Large intestine (tissue), 3 donors: ENCODE measurements at regions not wholly inside any gene's neighbourhood (a gene's known extent, or its start where the extent isn't known, plus 50 kb on each side); places are given as distances from the start of the nearest gene placed in this dataset.

Experiments used
- DNase-seq, 2 donors: peaks; one replicate each; pipeline versions ENCODE4 v3.0.0 to v3.0.0-alpha.2; 2013
- H3K27ac ChIP-seq: one replicate; pipeline ENCODE4 v1.5.1; 2013; ENCODE audit warnings: low read length
- H3K27me3 ChIP-seq: 2 replicates; pipeline ENCODE4 v1.6.1; 2013; ENCODE audit warnings: low read length; ENCODE audit not compliant: control insufficient read depth, insufficient read depth
- H3K36me3 ChIP-seq: 2 replicates; pipeline ENCODE4 v1.6.1; 2013; ENCODE audit warnings: low read length; ENCODE audit not compliant: control insufficient read depth, insufficient read depth
- H3K4me1 ChIP-seq: one replicate; pipeline ENCODE4 v1.6.1; 2013; ENCODE audit warnings: low read length; ENCODE audit not compliant: control insufficient read depth, insufficient read depth
- H3K4me3 ChIP-seq: one replicate; pipeline ENCODE4 v1.5.1; 2013; ENCODE audit warnings: low read length
- H3K9me3 ChIP-seq: one replicate; pipeline ENCODE4 v1.6.1; 2013; ENCODE audit warnings: mild to moderate bottlenecking, low read depth, low read length, moderate library complexity; ENCODE audit not compliant: control insufficient read depth
- WGBS: methylation state at CpG from one replicate; pipeline ENCODE4 v1.1.5; 2013; ENCODE audit warnings: low lambda C conversion rate; ENCODE audit not compliant: insufficient coverage; 5-methylcytosine and 5-hydroxymethylcytosine counted together

DNA sequence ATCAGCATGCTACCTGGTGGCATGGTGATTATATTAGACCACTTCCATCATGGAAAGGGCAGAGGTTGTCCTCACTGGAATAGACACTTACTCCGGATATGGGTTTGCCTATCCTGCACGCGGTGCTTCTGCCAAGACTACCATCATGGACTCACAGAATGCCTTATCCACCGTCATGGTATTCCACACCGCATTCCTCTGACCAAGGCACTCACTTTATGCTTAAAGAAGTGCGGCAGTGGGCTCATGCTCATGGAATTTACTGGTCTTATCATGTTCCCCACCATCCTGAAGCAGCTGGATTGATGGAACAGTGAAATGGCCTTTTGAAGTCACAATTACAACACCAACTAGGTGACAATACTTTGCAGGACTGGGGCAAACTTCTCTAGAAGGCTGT, 109.2 kb upstream of the DRD2 start:
- no peak for DNase-seq
- Histone ChIP-seq H3K4me3 (no peak overlapping the region), H3K27ac (no peak overlapping the region), H3K27me3 (no peaks in the 10 kb centered on the region), H3K36me3 (no peaks in the 10 kb centered on the region), H3K4me1 (no peaks in the 10 kb centered on the region), H3K9me3 (no peaks in the 10 kb centered on the region)
- no CpG with 5 or more reads among the region's 6 CpGs for WGBS

DNA sequence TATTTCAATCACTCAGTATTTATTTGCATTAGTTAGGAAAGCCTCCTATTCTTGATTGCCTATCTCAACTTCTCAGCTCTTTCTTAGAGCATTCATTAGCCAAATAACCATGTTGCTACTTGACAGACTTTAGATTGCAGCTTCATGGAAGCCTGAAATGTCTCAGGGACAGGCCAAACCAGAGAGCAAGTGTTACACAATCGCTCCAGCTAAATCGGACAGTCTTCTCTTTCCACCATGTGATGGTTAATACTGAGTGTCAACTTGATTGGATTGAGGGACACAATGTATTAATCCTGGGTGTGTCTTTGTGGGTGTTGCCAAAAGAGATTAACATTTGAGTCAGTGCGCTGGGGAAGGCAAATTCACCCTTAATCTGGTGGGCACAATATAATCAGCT, 106.5 kb upstream of the DRD2 start:
- Histone ChIP-seq H3K4me1 (peaks cover 6% of the 10 kb centered on the region), H3K9me3 (no peaks in the 10 kb centered on the region), H3K4me3 (no peak overlapping the region), H3K27me3 (no peaks in the 10 kb centered on the region), H3K36me3 (no peaks in the 10 kb centered on the region), H3K27ac (no peak overlapping the region)
- no CpG with 5 or more reads among the region's 3 CpGs for WGBS
- DNase-seq, result no peak

DNA sequence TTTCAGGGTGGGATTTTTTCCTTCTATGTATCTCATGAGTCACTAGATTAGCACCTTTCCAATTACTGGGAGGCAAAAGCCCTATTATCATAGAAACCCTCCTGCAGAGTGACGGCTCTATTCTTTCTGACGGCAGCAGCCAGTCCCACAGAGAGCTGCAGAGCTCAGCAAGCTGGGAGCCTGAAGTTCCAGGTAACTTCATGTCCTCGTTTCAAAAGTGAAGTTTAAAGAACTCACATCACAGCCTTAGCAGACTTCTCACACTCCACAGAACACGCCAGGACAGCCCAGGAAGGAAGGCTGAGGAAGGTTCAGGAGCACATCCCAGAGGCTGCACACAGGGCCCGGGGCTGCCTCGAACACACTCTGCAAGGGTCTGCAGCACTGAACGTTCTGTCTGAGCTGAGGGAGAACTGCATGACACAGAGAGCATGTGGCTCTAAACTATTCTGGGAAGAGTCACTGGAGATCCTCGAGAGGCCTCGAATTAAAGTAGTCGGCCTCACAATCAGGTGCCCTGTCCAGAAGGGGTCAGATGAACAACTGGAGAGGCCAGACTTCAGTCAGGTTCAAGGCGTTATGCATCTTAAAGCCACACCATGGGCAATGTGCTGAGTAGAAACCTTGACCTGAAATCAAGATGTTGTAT, 104.2 kb upstream of the DRD2 start:
- Histone ChIP-seq H3K36me3 (no peaks in the 10 kb centered on the region), H3K4me3 (no peak overlapping the region), H3K9me3 (no peaks in the 10 kb centered on the region), H3K27me3 (no peaks in the 10 kb centered on the region), H3K4me1 (peaks cover 6% of the 10 kb centered on the region), H3K27ac (no peak overlapping the region)
- no peak for DNase-seq
- WGBS, result no CpG with 5 or more reads among the region's 11 CpGs

DNA sequence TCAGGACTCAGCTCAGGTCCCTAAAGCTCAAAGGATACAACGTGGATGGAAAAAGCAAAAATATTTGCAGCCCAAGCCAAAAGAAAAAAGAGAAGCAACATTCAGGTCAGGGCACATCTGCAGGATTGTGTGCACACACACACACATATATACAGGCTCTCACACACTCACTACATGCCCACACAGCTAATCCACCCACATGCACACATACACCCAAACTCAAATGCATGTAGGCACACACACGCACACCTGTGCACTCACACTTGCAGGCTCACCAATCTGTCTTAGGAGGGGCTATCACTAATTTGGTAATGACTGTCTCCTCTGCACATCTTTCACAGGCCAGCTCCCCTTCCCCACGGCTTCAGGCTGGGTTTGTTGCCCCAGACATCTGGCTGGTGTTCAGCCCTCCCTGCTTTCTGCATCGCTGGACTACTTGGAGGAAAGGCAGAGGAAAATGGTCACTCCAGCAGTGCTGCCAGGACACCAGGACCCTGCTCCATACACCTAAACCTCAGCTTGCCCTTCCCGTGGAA, 103.6 kb upstream of the DRD2 start:
- no peak overlapping the region for H3K4me3 ChIP-seq
- WGBS, result no CpG with 5 or more reads among the region's 5 CpGs
- DNase-seq, result no peak
- no peaks in the 10 kb centered on the region for H3K27me3 ChIP-seq
- H3K36me3 ChIP-seq, result no peaks in the 10 kb centered on the region
- no peak overlapping the region for H3K27ac ChIP-seq
- H3K4me1 ChIP-seq, result peaks cover 6% of the 10 kb centered on the region
- H3K9me3 ChIP-seq, result no peaks in the 10 kb centered on the region

DNA sequence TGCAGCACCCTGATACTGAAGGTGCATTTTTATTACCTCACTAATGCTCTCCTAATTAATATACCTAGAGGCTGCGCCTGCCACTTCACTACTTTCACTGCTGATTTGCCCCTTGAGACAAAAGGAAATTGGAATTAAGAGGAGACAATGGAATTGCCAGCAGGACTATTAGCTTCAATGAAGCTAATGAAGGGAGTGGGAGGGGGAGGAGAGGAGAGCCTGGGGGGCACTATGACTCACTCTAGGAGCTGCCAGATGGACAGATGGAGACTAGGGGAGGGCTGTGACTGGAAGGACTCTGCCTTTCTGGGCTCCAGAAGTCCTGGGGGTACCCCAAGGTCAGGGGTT, 102.8 kb upstream of the DRD2 start:
- Histone ChIP-seq H3K4me3 (no peak overlapping the region), H3K36me3 (no peaks in the 10 kb centered on the region), H3K4me1 (peaks cover 6% of the 10 kb centered on the region), H3K9me3 (no peaks in the 10 kb centered on the region), H3K27me3 (no peaks in the 10 kb centered on the region), H3K27ac (no peak overlapping the region)
- WGBS, result no CpG with 5 or more reads among the region's 1 CpG
- DNase-seq, result no peak

DNA sequence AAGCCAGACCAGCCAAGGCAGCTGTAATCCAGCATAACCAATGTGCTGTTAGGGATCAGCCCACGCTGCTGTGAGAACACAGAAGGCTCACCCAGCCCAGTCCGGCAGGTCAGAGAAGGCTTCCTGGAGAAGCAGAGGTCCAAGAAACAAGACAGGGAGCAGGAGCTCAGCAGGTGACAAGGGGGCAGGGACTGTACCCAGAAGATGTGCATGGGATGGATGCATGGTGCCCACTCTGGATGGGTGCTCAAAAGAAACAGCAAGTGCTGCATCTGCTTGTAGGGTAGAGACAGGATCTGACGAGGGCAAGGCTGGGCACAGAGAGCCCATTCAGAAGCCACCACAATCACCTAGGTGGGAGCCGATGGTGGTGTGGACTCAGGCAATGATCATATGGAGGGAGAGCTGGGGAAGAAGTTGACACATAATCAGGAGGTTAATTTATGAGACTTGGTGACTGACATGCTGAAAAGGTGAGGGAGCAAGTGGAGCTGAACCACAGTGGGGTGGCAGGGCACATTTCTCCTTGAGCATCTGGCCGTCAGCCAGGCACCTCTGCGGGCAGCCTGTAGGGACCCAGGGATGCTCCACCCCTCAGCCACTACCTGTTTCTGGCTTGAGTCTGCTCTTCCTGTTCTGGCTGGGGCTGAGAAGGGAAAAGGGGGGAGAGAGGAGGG, 102.3 kb upstream of the DRD2 start:
- Histone ChIP-seq H3K36me3 (no peaks in the 10 kb centered on the region), H3K27me3 (no peaks in the 10 kb centered on the region), H3K4me1 (peaks cover 6% of the 10 kb centered on the region), H3K4me3 (no peak overlapping the region), H3K27ac (no peak overlapping the region), H3K9me3 (no peaks in the 10 kb centered on the region)
- no CpG with 5 or more reads among the region's 6 CpGs for whole genome bisulfite sequencing
- DNase-seq, result peak in 1 of 2 donors; percentile 38

DNA sequence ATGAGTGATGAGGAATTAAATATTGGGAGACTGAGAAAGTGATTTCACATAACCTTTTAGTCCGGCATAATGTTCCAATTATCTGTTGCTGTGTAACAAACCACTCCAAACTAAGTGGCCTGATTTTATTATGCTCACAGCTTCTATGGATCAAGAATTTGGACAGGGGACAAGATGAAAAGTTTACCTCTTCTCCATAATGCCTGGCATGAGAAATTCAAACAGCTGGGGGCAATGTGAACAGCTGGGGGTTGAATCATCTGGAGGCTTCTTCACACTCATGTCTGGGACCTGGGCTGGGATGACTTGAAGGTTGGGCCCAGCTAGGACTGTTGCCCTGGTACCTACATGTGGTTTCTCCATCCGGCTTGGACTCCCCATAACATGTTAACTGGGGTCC, 99.4 kb upstream of the DRD2 start:
- H3K4me3 ChIP-seq, result no peak overlapping the region
- H3K36me3 ChIP-seq, result no peaks in the 10 kb centered on the region
- H3K4me1 ChIP-seq, result peaks cover 6% of the 10 kb centered on the region
- no peak overlapping the region for H3K27ac ChIP-seq
- H3K9me3 ChIP-seq, result no peaks in the 10 kb centered on the region
- no peak for DNase-seq
- H3K27me3 ChIP-seq, result no peaks in the 10 kb centered on the region
- WGBS, result no CpG with 5 or more reads among the region's 2 CpGs

DNA sequence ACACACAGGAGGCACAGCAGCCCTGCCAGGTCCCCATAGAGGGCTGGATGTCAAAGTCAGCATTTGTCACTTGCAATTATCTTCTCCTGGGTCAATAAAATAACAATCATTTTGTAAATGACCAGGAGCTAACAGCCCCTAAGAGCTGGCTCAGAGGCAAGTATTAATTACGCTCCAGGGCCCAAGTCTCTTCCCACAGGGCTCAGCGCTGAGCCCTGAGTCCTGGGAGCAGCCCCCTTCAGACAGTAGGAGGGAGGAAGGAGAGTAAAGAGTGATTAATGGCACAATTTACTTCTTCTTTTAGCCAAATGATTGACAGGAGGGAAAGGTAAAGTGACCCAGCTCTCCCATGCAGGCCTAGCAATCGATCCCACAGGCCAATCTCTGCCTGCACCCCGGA, 99.0 kb upstream of the DRD2 start:
- Histone ChIP-seq H3K9me3 (no peaks in the 10 kb centered on the region), H3K36me3 (no peaks in the 10 kb centered on the region), H3K27ac (no peak overlapping the region), H3K4me3 (no peak overlapping the region), H3K27me3 (no peaks in the 10 kb centered on the region), H3K4me1 (peaks cover 6% of the 10 kb centered on the region)
- no peak for DNase-seq
- no CpG with 5 or more reads among the region's 4 CpGs for WGBS

DNA sequence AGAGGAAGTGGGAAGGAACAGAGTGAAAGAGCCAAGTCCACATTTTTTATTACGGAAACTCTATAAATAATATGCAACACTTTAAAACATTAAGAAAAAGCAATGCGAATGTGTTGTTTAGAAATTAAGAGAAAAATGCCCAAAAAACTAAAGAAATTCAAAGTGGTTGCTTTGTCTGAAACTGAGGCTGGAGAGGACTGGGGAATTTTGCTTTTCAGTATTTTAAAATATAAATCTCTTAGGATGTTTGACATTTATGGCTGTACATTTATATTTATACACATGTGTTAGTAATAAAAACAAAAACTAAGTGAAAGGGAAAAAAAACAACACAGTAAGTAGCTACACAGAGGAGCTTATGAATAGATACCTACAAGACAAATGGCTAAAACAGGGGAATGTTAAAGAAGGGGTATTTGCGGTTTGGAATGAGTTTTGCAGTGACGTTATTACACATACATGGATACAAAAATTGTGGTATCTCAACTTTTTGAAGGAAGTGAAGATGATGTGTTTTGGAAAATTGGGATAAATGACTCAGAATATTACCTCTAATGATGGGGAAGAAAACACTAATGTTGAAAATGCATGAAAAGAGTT, 97.0 kb upstream of the DRD2 start:
- no peak for DNase-seq
- Histone ChIP-seq H3K9me3 (no peaks in the 10 kb centered on the region), H3K27me3 (no peaks in the 10 kb centered on the region), H3K36me3 (no peaks in the 10 kb centered on the region), H3K27ac (no peak overlapping the region), H3K4me3 (no peak overlapping the region), H3K4me1 (peaks cover 2% of the 10 kb centered on the region)
- 80% methylated on average over 3 of the region's 4 CpGs for WGBS

DNA sequence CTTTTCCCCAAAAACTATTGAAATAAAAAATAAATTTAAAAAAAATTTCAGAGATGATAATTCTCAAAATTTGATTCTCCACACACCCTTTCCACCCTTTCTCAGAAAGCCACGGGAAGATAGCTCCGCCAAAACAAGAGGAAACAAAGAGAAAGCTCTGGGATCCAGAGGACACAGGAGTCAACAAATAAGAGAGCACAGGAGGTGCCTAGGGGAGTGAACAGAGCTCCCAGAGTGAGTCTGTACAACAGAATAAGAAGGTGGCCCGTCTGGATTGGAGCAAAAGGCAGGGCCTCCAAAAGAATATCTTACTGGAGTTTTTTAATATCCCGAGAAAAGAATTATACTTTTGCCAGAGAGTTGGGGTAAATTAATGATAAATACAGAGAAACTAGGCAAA, 96.3 kb upstream of the DRD2 start:
- H3K36me3 ChIP-seq, result no peaks in the 10 kb centered on the region
- H3K27ac ChIP-seq, result no peak overlapping the region
- H3K4me3 ChIP-seq, result no peak overlapping the region
- DNase-seq, result no peak
- no peaks in the 10 kb centered on the region for H3K4me1 ChIP-seq
- no peaks in the 10 kb centered on the region for H3K9me3 ChIP-seq
- H3K27me3 ChIP-seq, result no peaks in the 10 kb centered on the region
- WGBS, result 71% methylated on average over 1 of the region's 4 CpGs
